ENCODE measurements at regions not wholly inside any gene's neighbourhood (a gene's known extent, or its start where the extent isn't known, plus 50 kb on each side); places are given as distances from the start of the nearest gene placed in this dataset.

DNA sequence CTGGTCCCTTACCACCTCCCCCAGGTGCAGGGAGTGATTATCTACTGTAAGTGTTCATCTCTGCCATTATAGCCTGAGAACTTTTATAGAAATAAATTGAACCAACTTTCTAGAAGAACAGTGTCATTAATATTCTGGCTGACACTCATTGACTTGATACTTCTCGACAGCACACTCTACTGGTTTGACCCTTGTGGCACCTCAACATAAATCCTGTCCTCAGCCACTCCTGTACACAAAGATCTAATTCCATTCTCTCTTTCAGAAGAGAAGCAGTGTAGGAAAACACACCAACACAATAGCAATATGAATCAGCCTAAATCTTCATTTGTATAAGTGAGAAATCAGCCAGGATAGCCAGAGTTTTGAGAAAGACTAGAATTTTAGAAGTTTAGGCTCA is 417.7 kb downstream of the TAF11L14 start:
- Histone ChIP-seq H3K27me3 (ENCODE audit: insufficient read depth, low read length, poor library complexity) (no peaks in the 10 kb centered on the region), H3K79me2 (ENCODE audit: insufficient read depth, low read length) (no peaks in the 10 kb centered on the region), H3K4me2 (ENCODE audit: insufficient read depth, low read length) (no peak overlapping the region), H3K36me3 (ENCODE audit: insufficient read depth, low read length) (no peaks in the 10 kb centered on the region), H3K9ac (ENCODE audit: low read depth, low read length) (no peak overlapping the region), H3K4me1 (ENCODE audit: insufficient read depth, low read length) (no peaks in the 10 kb centered on the region), H3K4me3 (ENCODE audit: low read depth in 1 of 2, low read length in 2 of 2) (no peak overlapping the region), H3K9me3 (ENCODE audit: insufficient read depth, low read length, severe bottlenecking) (no peaks in the 10 kb centered on the region), H4K20me1 (ENCODE audit: insufficient read depth, low read length) (no peaks in the 10 kb centered on the region), H3K27ac (ENCODE audit: low read length) (no peak overlapping the region), H2AFZ (ENCODE audit: low read depth, low read length) (no peak overlapping the region)
- no peak for ATAC-seq (ENCODE audit: insufficient read depth, low read depth)
- DNase-seq: no peak
- TF ChIP-seq EZH2 (IDR thresholded peaks at IDR 0.05; ENCODE audit: borderline replicate concordance, low read depth, low read length, severe bottlenecking): no peak

DNA sequence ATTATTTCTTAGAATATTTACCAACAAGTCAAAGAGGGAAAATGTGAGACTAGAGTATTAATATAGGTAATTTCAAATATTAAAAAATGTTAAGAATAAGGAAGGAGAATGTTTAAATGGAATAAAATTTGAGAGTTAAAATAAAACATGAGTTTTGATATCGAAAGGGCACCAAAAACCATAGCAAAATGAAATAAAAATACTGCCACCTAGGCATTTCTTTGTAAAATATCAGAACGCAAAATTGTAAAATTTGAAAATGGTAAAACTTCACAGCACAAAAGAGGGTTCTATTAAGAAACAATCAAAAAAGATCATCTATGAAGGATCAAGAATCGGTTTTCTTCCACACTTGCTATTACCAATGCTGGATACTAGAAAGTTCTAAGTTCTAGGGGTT is 418.3 kb downstream of the TAF11L14 start:
- H3K4me2 ChIP-seq (ENCODE audit: insufficient read depth, low read length): no peak overlapping the region
- H3K4me1 ChIP-seq (ENCODE audit: insufficient read depth, low read length): no peaks in the 10 kb centered on the region
- no peak overlapping the region for H2AFZ ChIP-seq (ENCODE audit: low read depth, low read length)
- no peak for ATAC-seq (ENCODE audit: insufficient read depth, low read depth)
- H3K27me3 ChIP-seq (ENCODE audit: insufficient read depth, low read length, poor library complexity): no peaks in the 10 kb centered on the region
- no peak for DNase-seq
- H4K20me1 ChIP-seq (ENCODE audit: insufficient read depth, low read length): no peaks in the 10 kb centered on the region
- no peaks in the 10 kb centered on the region for H3K79me2 ChIP-seq (ENCODE audit: insufficient read depth, low read length)
- H3K27ac ChIP-seq (ENCODE audit: low read length): no peak overlapping the region
- no peak overlapping the region for H3K9ac ChIP-seq (ENCODE audit: low read depth, low read length)
- TF ChIP-seq EZH2 (IDR thresholded peaks at IDR 0.05; ENCODE audit: borderline replicate concordance, low read depth, low read length, severe bottlenecking): no peak
- TF ChIP-seq, protein P1, sequence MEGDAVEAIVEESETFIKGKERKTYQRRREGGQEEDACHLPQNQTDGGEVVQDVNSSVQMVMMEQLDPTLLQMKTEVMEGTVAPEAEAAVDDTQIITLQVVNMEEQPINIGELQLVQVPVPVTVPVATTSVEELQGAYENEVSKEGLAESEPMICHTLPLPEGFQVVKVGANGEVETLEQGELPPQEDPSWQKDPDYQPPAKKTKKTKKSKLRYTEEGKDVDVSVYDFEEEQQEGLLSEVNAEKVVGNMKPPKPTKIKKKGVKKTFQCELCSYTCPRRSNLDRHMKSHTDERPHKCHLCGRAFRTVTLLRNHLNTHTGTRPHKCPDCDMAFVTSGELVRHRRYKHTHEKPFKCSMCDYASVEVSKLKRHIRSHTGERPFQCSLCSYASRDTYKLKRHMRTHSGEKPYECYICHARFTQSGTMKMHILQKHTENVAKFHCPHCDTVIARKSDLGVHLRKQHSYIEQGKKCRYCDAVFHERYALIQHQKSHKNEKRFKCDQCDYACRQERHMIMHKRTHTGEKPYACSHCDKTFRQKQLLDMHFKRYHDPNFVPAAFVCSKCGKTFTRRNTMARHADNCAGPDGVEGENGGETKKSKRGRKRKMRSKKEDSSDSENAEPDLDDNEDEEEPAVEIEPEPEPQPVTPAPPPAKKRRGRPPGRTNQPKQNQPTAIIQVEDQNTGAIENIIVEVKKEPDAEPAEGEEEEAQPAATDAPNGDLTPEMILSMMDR (IDR thresholded peaks at IDR 0.05; ENCODE audit: borderline replicate concordance, extremely low read depth, low read length, poor library complexity, severe bottlenecking): no peak
- H3K4me3 ChIP-seq (ENCODE audit: low read depth in 1 of 2, low read length in 2 of 2): no peak overlapping the region
- H3K36me3 ChIP-seq (ENCODE audit: insufficient read depth, low read length): no peaks in the 10 kb centered on the region
- H3K9me3 ChIP-seq (ENCODE audit: insufficient read depth, low read length, severe bottlenecking): no peaks in the 10 kb centered on the region

DNA sequence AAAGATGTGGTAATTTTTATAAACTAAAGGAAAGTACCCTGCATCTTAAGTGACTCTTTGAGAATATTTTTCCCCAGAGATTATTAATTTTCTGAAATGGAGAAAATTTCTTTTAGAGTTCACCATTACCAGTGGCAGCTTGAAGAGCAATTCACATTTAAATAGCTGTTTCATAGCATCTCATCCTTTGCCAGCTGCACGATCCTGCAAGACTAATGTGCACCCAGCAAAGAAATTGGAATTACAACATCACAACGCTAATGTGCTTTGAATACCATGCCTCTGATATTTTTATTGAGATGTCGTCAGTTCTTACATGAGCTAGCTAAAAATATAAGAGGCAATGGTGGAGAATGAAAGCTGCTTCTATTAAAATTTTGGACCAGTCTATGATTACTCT is 423.5 kb downstream of the TAF11L14 start:
- Histone ChIP-seq H3K36me3 (ENCODE audit: insufficient read depth, low read length) (no peaks in the 10 kb centered on the region), H3K9ac (ENCODE audit: low read depth, low read length) (no peak overlapping the region), H3K4me3 (ENCODE audit: low read depth in 1 of 2, low read length in 2 of 2) (no peak overlapping the region), H3K4me1 (ENCODE audit: insufficient read depth, low read length) (no peaks in the 10 kb centered on the region), H3K27ac (ENCODE audit: low read length) (no peak overlapping the region), H3K4me2 (ENCODE audit: insufficient read depth, low read length) (no peak overlapping the region), H3K9me3 (ENCODE audit: insufficient read depth, low read length, severe bottlenecking) (no peaks in the 10 kb centered on the region), H4K20me1 (ENCODE audit: insufficient read depth, low read length) (no peaks in the 10 kb centered on the region), H3K79me2 (ENCODE audit: insufficient read depth, low read length) (no peaks in the 10 kb centered on the region), H3K27me3 (ENCODE audit: insufficient read depth, low read length, poor library complexity) (no peaks in the 10 kb centered on the region), H2AFZ (ENCODE audit: low read depth, low read length) (no peak overlapping the region)
- TF ChIP-seq, protein P1 (IDR thresholded peaks at IDR 0.05; ENCODE audit: borderline replicate concordance, extremely low read depth, low read length, poor library complexity, severe bottlenecking): no peak
- TF ChIP-seq EZH2 (IDR thresholded peaks at IDR 0.05; ENCODE audit: borderline replicate concordance, low read depth, low read length, severe bottlenecking): no peak
- no peak for DNase-seq
- ATAC-seq (ENCODE audit: insufficient read depth, low read depth): no peak

DNA sequence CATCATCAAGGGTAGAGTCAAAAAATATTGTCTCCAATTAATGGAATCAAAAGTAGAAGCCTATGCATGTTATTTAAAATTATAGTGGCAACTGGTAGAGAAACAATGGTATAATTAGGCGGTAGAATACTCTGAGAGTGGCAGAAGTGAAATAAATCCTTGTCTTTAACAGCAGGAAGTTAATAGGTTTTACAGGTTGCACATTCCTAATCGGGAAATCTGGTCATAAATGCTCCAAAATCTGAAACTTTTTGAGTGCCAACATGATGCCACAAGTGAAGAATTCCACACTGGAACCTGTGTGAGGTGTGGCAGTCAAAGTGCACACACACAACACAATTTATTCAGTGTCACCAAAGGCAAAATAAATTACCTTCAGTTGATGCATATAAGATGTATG is 433.4 kb downstream of the TAF11L14 start:
- H3K4me1 ChIP-seq (ENCODE audit: insufficient read depth, low read length): no peaks in the 10 kb centered on the region
- H4K20me1 ChIP-seq (ENCODE audit: insufficient read depth, low read length): no peaks in the 10 kb centered on the region
- H3K36me3 ChIP-seq (ENCODE audit: insufficient read depth, low read length): no peaks in the 10 kb centered on the region
- no peak overlapping the region for H3K4me3 ChIP-seq (ENCODE audit: low read depth in 1 of 2, low read length in 2 of 2)
- ATAC-seq (ENCODE audit: insufficient read depth, low read depth) (no peak), DNase-seq (no peak)
- H3K27me3 ChIP-seq (ENCODE audit: insufficient read depth, low read length, poor library complexity): no peaks in the 10 kb centered on the region
- no peak for TF ChIP-seq EZH2 (IDR thresholded peaks at IDR 0.05; ENCODE audit: borderline replicate concordance, low read depth, low read length, severe bottlenecking)
- TF ChIP-seq, protein P1 (IDR thresholded peaks at IDR 0.05; ENCODE audit: borderline replicate concordance, extremely low read depth, low read length, poor library complexity, severe bottlenecking): no peak
- no peak overlapping the region for H3K4me2 ChIP-seq (ENCODE audit: insufficient read depth, low read length)
- no peaks in the 10 kb centered on the region for H3K9me3 ChIP-seq (ENCODE audit: insufficient read depth, low read length, severe bottlenecking)
- H3K27ac ChIP-seq (ENCODE audit: low read length): no peak overlapping the region
- no peak overlapping the region for H3K9ac ChIP-seq (ENCODE audit: low read depth, low read length)
- H2AFZ ChIP-seq (ENCODE audit: low read depth, low read length): no peak overlapping the region
- no peaks in the 10 kb centered on the region for H3K79me2 ChIP-seq (ENCODE audit: insufficient read depth, low read length)

Data from DND-41 (cell line).